ENCODE measurements at regions not wholly inside any gene's neighbourhood (a gene's known extent, or its start where the extent isn't known, plus 50 kb on each side); places are given as distances from the start of the nearest gene placed in this dataset.

- H3K27me3 ChIP-seq (replicated peaks; ENCODE audit: insufficient read depth): no peaks in the 10 kb centered on the region
- no peak overlapping the region for H3K4me3 ChIP-seq
- no peak for TF ChIP-seq CTCF (IDR thresholded peaks at IDR 0.05)
- H3K4me1 ChIP-seq (ENCODE audit: control insufficient read depth in 1 of 2, low read depth in 2 of 2): no peaks in the 10 kb centered on the region
- no peak for DNase-seq (ENCODE audit: low spot score)
- ATAC-seq (ENCODE audit: insufficient number of reproducible peaks, low FRiP score, low read depth): no peak
- H3K27ac ChIP-seq: no peak overlapping the region
- H3K9me3 ChIP-seq: no peaks in the 10 kb centered on the region
- H3K36me3 ChIP-seq: no peaks in the 10 kb centered on the region
Observed at GRCh38 chr5:18333841-18334240, 699.6 kb downstream of the TAF11L14 start.

GRCh38 chr5:18334949-18335348, 700.7 kb downstream of the TAF11L14 start:
- DNase-seq (ENCODE audit: low spot score) (no peak), ATAC-seq (ENCODE audit: insufficient number of reproducible peaks, low FRiP score, low read depth) (no peak)
- TF ChIP-seq CTCF (IDR thresholded peaks at IDR 0.05): no peak
- Histone ChIP-seq H3K27ac (no peak overlapping the region), H3K4me3 (no peak overlapping the region), H3K4me1 (ENCODE audit: control insufficient read depth in 1 of 2, low read depth in 2 of 2) (no peaks in the 10 kb centered on the region), H3K9me3 (no peaks in the 10 kb centered on the region), H3K36me3 (no peaks in the 10 kb centered on the region), H3K27me3 (replicated peaks; ENCODE audit: insufficient read depth) (no peaks in the 10 kb centered on the region)

- Histone ChIP-seq H3K4me3 (no peak overlapping the region), H3K27me3 (replicated peaks; ENCODE audit: insufficient read depth) (no peaks in the 10 kb centered on the region), H3K27ac (no peak overlapping the region), H3K4me1 (ENCODE audit: control insufficient read depth in 1 of 2, low read depth in 2 of 2) (no peaks in the 10 kb centered on the region), H3K36me3 (no peaks in the 10 kb centered on the region), H3K9me3 (no peaks in the 10 kb centered on the region)
- DNase-seq (ENCODE audit: low spot score) (no peak), ATAC-seq (ENCODE audit: insufficient number of reproducible peaks, low FRiP score, low read depth) (no peak)
- TF ChIP-seq CTCF (IDR thresholded peaks at IDR 0.05): no peak
Observed at GRCh38 chr5:18354828-18355227, 720.6 kb downstream of the TAF11L14 start.

- no peak overlapping the region for H3K27ac ChIP-seq
- no peak overlapping the region for H3K4me3 ChIP-seq
- H3K27me3 ChIP-seq (replicated peaks; ENCODE audit: insufficient read depth): no peaks in the 10 kb centered on the region
- no peak for DNase-seq (ENCODE audit: low spot score)
- no peak for ATAC-seq (ENCODE audit: insufficient number of reproducible peaks, low FRiP score, low read depth)
- no peaks in the 10 kb centered on the region for H3K4me1 ChIP-seq (ENCODE audit: control insufficient read depth in 1 of 2, low read depth in 2 of 2)
- no peaks in the 10 kb centered on the region for H3K36me3 ChIP-seq
- no peaks in the 10 kb centered on the region for H3K9me3 ChIP-seq
- no peak for TF ChIP-seq CTCF (IDR thresholded peaks at IDR 0.05)
Observed at GRCh38 chr5:18357486-18357885, 723.2 kb downstream of the TAF11L14 start.

GRCh38 chr5:18366234-18366633, 732.0 kb downstream of the TAF11L14 start:
- H3K36me3 ChIP-seq: no peaks in the 10 kb centered on the region
- H3K27ac ChIP-seq: no peak overlapping the region
- H3K9me3 ChIP-seq: no peaks in the 10 kb centered on the region
- no peak for ATAC-seq (ENCODE audit: insufficient number of reproducible peaks, low FRiP score, low read depth)
- no peaks in the 10 kb centered on the region for H3K27me3 ChIP-seq (replicated peaks; ENCODE audit: insufficient read depth)
- no peak for DNase-seq (ENCODE audit: low spot score)
- no peak overlapping the region for H3K4me3 ChIP-seq
- no peak for TF ChIP-seq CTCF (IDR thresholded peaks at IDR 0.05)
- H3K4me1 ChIP-seq (ENCODE audit: control insufficient read depth in 1 of 2, low read depth in 2 of 2): no peaks in the 10 kb centered on the region
